ENCODE measurements at regions not wholly inside any gene's neighbourhood (a gene's known extent, or its start where the extent isn't known, plus 50 kb on each side); places are given as distances from the start of the nearest gene placed in this dataset.
A peak's percentile ranks its signal among the peaks of the same experiment; 100 is the strongest.
"Not testable (repeated sequence)": the region's sequence is repeated elsewhere in the genome, so short reads cannot be mapped to it uniquely, and the experiment has no call there.

DNA sequence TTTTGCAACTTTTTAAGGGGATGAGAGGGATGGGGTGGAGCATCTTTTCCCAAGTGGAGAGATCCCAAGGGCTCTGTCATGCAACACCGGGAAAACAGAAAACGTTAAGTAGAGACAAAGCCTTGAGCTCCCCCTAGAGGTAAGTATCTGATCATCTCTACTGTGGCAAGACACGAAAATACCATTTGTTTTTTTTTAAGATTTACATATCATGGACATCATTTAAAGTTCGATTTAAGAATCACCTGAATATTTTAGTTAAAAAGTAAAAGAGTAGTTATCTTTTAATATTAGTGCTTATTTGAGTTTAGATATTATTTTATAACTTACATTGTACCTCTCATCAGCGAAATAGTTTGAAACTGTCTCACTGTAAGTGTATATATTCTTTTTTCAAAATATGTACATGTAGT, 200.4 kb downstream of the LRRC70 start:
- Histone ChIP-seq H3K27me3 (no peaks in the 10 kb centered on the region), H3K4me3 (no peak overlapping the region), H3K36me3 (no peaks in the 10 kb centered on the region), H3K4me1 (no peaks in the 10 kb centered on the region), H3K27ac (no peak overlapping the region), H3K9me3 (no peaks in the 10 kb centered on the region)
- no peak for DNase-seq
- TF ChIP-seq, protein P1, sequence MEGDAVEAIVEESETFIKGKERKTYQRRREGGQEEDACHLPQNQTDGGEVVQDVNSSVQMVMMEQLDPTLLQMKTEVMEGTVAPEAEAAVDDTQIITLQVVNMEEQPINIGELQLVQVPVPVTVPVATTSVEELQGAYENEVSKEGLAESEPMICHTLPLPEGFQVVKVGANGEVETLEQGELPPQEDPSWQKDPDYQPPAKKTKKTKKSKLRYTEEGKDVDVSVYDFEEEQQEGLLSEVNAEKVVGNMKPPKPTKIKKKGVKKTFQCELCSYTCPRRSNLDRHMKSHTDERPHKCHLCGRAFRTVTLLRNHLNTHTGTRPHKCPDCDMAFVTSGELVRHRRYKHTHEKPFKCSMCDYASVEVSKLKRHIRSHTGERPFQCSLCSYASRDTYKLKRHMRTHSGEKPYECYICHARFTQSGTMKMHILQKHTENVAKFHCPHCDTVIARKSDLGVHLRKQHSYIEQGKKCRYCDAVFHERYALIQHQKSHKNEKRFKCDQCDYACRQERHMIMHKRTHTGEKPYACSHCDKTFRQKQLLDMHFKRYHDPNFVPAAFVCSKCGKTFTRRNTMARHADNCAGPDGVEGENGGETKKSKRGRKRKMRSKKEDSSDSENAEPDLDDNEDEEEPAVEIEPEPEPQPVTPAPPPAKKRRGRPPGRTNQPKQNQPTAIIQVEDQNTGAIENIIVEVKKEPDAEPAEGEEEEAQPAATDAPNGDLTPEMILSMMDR (IDR thresholded peaks at IDR 0.05): peak in 5 of 6 experiments; percentile 34 to 67 (median 62)
- TF ChIP-seq POLR2A (IDR thresholded peaks at IDR 0.05): no peak

DNA sequence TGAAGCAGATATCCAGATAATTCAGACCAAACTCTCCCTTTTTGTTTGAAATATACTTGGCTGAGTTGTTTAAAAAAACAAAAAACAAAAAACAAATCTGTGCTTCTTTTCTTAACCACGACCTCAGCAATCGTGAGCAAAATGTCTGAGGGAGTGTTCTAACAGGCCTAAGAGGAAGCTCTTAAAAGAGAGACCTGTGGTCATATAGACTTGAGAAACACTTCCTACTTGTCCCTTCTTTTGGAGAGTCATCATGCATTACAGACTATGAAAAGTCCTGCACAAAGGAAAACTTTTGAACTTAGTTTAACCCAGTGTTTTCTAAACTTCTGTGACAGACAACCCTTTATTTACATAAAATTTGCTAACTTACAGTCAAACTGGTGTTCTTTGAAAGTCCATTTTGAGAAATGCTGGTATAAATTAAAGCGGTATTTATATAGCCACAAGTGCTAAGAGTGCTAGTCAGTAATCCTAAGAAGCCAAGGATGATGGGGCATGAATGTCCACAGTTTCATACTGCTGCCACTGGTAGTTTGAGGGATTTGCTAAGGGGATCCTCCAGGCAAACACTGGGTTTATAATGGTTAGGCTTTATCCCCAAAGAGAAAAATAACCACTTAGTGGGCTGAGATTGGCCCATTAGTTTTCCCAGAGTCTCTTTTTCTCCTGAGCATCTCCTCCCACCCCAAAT, 199.8 kb downstream of the LRRC70 start:
- Histone ChIP-seq H3K27me3 (no peaks in the 10 kb centered on the region), H3K27ac (no peak overlapping the region), H3K4me3 (no peak overlapping the region), H3K9me3 (no peaks in the 10 kb centered on the region), H3K36me3 (no peaks in the 10 kb centered on the region), H3K4me1 (no peaks in the 10 kb centered on the region)
- TF ChIP-seq, protein P1 (IDR thresholded peaks at IDR 0.05): no peak
- no peak for TF ChIP-seq POLR2A (IDR thresholded peaks at IDR 0.05)
- DNase-seq: no peak

DNA sequence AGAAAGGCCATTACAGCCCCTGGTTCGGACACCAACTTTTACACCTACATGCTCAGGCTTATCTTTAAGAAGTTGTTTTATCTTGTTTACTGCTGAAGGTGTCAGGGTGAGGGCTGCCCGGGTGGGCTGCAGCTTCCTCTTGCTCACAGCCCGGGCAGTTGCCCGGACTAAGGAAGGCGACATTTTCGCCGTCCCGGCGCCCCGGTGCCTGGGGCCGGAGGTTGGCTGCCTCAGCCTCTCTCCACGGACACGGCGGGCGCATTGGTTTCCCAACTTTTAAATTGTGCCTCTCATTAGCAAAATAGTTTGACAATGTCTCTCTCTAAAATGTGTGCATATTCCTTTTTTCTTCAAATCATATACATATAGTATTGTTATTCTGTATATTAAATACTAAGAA, 198.5 kb downstream of the LRRC70 start:
- H3K4me3 ChIP-seq, H3K4me1 ChIP-seq, DNase-seq, H3K27ac ChIP-seq, H3K36me3 ChIP-seq, H3K27me3 ChIP-seq, H3K9me3 ChIP-seq: not testable (repeated sequence)

DNA sequence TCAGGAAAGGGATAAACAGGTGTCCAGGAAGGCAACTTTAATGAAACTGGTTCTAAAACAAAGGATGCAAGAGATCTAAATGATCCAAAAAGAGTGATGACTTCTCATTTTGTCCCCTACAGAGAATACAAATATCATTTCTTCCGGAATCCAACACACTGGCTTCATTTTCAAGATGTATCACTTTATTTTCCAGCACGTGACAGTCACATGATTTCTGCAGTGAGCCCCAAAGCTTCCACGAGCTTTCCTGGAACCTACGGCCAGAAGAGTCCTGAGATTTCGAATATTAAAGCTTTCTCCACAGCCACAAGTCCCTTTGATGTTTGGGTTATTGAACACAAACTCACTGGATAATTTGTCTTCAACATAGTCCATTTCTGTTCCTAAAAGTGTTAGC, 198.0 kb downstream of the LRRC70 start:
- DNase-seq, H3K4me1 ChIP-seq, H3K27me3 ChIP-seq, H3K9me3 ChIP-seq, H3K36me3 ChIP-seq, H3K4me3 ChIP-seq, H3K27ac ChIP-seq: not testable (repeated sequence)

DNA sequence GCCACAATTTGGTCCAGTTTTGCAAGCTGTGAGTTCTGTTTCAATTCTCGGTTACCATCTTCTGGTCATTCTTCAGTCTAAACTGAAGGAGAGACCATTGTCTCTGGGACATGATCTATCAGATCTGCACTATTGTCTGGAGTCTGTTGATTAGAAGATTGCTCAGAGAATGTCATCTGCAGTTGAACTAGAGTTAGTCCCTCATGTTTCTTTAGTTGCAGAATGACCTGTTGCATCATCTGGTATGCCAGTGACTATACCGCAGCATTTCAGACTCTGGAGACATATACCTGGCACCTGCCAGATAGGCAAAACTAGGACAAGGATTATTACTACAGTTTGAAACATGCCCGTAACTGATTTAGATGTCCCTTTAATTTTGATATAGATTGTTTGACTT, 194.8 kb downstream of the LRRC70 start:
- Histone ChIP-seq H3K4me3 (no peak overlapping the region), H3K4me1 (no peaks in the 10 kb centered on the region), H3K9me3 (no peaks in the 10 kb centered on the region), H3K27me3 (no peaks in the 10 kb centered on the region), H3K27ac (no peak overlapping the region), H3K36me3 (no peaks in the 10 kb centered on the region)
- no peak for TF ChIP-seq POLR2A (IDR thresholded peaks at IDR 0.05)
- TF ChIP-seq, protein P1 (IDR thresholded peaks at IDR 0.05): no peak
- no peak for DNase-seq

DNA sequence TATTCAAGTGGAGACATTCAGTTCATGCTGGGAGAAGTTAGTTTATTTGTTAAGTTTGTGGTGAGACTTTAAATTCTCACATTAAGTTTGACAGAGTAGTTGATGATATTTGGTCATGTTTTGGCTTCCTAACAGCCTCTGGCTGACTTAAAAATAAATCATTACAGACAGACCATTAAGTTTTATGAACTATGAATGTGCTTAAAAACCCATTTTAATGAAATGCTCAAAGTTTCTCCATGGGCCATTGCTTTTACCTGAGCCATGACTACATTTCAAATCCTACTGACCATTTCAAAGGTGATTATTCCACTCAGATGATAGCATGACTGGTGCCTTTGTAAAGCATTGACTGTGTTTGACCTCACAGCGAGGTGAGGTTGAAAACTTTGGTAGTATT, 192.7 kb downstream of the LRRC70 start:
- Histone ChIP-seq H3K36me3 (no peaks in the 10 kb centered on the region), H3K4me3 (no peak overlapping the region), H3K27me3 (no peaks in the 10 kb centered on the region), H3K4me1 (no peaks in the 10 kb centered on the region), H3K9me3 (no peaks in the 10 kb centered on the region), H3K27ac (no peak overlapping the region)
- TF ChIP-seq POLR2A (IDR thresholded peaks at IDR 0.05): no peak
- TF ChIP-seq, protein P1 (IDR thresholded peaks at IDR 0.05): no peak
- no peak for DNase-seq

DNA sequence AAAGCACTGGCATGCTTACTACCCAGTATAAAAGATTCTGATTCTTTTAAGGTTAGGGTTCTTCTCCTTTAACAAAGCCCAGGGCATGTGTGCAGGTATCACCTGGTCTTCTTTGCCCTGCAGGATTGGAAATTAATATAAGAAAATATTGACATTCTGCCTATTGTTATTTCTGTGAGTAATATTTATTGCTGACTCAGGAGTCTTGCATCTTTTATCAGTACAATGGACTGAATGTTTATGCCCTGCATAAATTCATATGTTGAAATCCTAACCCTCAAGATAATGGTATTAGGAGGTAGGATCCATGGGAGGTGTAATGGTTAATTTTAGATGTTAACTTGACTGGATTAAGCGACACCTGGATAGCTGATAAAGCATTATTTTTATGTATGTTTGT, 189.0 kb downstream of the LRRC70 start:
- H3K36me3 ChIP-seq: no peaks in the 10 kb centered on the region
- no peak overlapping the region for H3K4me3 ChIP-seq
- H3K27ac ChIP-seq: no peak overlapping the region
- no peak for DNase-seq
- no peaks in the 10 kb centered on the region for H3K27me3 ChIP-seq
- no peaks in the 10 kb centered on the region for H3K9me3 ChIP-seq
- TF ChIP-seq, protein P1 (IDR thresholded peaks at IDR 0.05): no peak
- TF ChIP-seq POLR2A (IDR thresholded peaks at IDR 0.05): no peak
- H3K4me1 ChIP-seq: no peaks in the 10 kb centered on the region

Measured in Peyer's patch (tissue), 4 donors.